ENCODE measurements at regions not wholly inside any gene's neighbourhood (a gene's known extent, or its start where the extent isn't known, plus 50 kb on each side); places are given as distances from the start of the nearest gene placed in this dataset.

- TF ChIP-seq, protein P1, sequence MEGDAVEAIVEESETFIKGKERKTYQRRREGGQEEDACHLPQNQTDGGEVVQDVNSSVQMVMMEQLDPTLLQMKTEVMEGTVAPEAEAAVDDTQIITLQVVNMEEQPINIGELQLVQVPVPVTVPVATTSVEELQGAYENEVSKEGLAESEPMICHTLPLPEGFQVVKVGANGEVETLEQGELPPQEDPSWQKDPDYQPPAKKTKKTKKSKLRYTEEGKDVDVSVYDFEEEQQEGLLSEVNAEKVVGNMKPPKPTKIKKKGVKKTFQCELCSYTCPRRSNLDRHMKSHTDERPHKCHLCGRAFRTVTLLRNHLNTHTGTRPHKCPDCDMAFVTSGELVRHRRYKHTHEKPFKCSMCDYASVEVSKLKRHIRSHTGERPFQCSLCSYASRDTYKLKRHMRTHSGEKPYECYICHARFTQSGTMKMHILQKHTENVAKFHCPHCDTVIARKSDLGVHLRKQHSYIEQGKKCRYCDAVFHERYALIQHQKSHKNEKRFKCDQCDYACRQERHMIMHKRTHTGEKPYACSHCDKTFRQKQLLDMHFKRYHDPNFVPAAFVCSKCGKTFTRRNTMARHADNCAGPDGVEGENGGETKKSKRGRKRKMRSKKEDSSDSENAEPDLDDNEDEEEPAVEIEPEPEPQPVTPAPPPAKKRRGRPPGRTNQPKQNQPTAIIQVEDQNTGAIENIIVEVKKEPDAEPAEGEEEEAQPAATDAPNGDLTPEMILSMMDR (IDR thresholded peaks at IDR 0.05): no peak
- TF ChIP-seq POLR2A (IDR thresholded peaks at IDR 0.05): no peak
These were observed 1144.2 kb downstream of the FAT4 start for GRCh38 chr4:126458993-126459392.
